Heart right ventricle (tissue), 16 donors: ENCODE measurements at regions not wholly inside any gene's neighbourhood (a gene's known extent, or its start where the extent isn't known, plus 50 kb on each side); places are given as distances from the start of the nearest gene placed in this dataset.

Source experiments
- ATAC-seq, 8 donors: fragments of 200-7000 bp; cut with Tn5 transposase; one replicate each; pipeline ENCODE4 v1.9.1; 2020; ENCODE audit warnings: mild to moderate bottlenecking in 8 of 8, moderate library complexity in 8 of 8, moderate number of reproducible peaks in 1 of 8
- DNase-seq, 2 donors: peaks; one replicate each; pipeline ENCODE4 v3.0.0-alpha.2; 2020
- H3K27ac ChIP-seq, 10 donors: fragments of 200-600 bp; sonication (generic) in 2 of 10; one replicate each; pipeline versions ENCODE4 v1.5.0 to v1.8.0; 2020 to 2022; ENCODE audit warnings: mild to moderate bottlenecking in 3 of 10
- H3K27me3 ChIP-seq, 7 donors: fragments of 200-600 bp; one replicate each; pipeline ENCODE4 v1.8.0; 2021 to 2022; ENCODE audit warnings: mild to moderate bottlenecking in 2 of 7
- H3K36me3 ChIP-seq, 9 donors: fragments of 200-600 bp; sonication (generic) in 1 of 9; one replicate each; pipeline versions ENCODE4 v1.5.0 to v1.8.0; 2020 to 2022; ENCODE audit warnings: mild to moderate bottlenecking in 2 of 9
- H3K4me1 ChIP-seq, 9 donors: fragments of 200-600 bp; sonication (generic) in 1 of 9; one replicate each; pipeline versions ENCODE4 v1.5.0 to v1.8.0; 2020 to 2022; ENCODE audit warnings: mild to moderate bottlenecking in 4 of 9
- H3K4me3 ChIP-seq, 10 donors: fragments of 200-600 bp; sonication (generic) in 2 of 10; one replicate each; pipeline versions ENCODE4 v1.5.0 to v1.8.0; 2020 to 2022; ENCODE audit warnings: mild to moderate bottlenecking in 7 of 10, moderate library complexity in 2 of 10
- H3K9me3 ChIP-seq, 11 donors: fragments of 200-600 bp in 10 of 11; sonication (generic) in 2 of 11; one replicate each; pipeline versions ENCODE4 v1.5.0 to v1.8.0; 2013 to 2022; ENCODE audit warnings: mild to moderate bottlenecking in 2 of 11, control low read depth in 1 of 11, moderate library complexity in 1 of 11
- CTCF ChIP-seq, 9 donors: fragments of 200-600 bp; sonication (generic) in 2 of 9; IDR thresholded peaks; one replicate each; pipeline versions ENCODE4 v1.5.0 to v1.8.0; 2021 to 2022; ENCODE audit warnings: antibody characterized with exemption in 9 of 9, mild to moderate bottlenecking in 5 of 9, moderate library complexity in 1 of 9
- WGBS, 2 donors: extraction: QIAGEN DNeasy Blood & Tissue Kit; methylation state at CpG; one replicate each; pipeline ENCODE4 v1.1.7; 2013; ENCODE audit warnings: inconsistent platforms in 1 of 2; 5-methylcytosine and 5-hydroxymethylcytosine counted together
- intact Hi-C, 10 donors: fragments of 100-400 bp; cut with DNase I; formaldehyde crosslinking; loops; one replicate each; pipeline versions ENCODE4 v1.11.1 to v1.14.2; 2022
- donor health status: Arrhythmogenic right ventricular cardiomyopathy.
- donor health status: ischemic (EF 13 %, LVEDD 7.1; RV severe dilation, severe dysfunction).
- donor health status: healthy with polysubstance abuse.
- donor health status: DM: no; HTN: yes; CAD: no.
- donor health status: DM: no; HTN: no; CAD: no.
- donor health status: ischemic (EF 25% LVEDD 6.9; RV normal size, moderate dysfunction).
- donor health status: ischemic (EF 25% LVEDD 5.7; RV mildly dilated, moderate dysfunction).
- donor health status: healthy.
- donor health status: DM: yes; HTN: yes; CAD: no.
- donor health status: Ischemic cardiomyopathy.
- donor health status: ischemic (EF 35%, LVEDD 5.7; RV mildly dilated, moderate dysfunction).
- donor health status: nonischemic (EF 11% LVEDD 7.7; RV severe dilation, severe dysfunction).
- donor health status: DM: yes; HTN: yes; CAD: no.
- donor health status: PGD.
- donor health status: ischemic (EF 29% LVEDD 5.4; RV normal size, mild dysfunction).
- donor health status: nonischemic (EF 23%, LVEDD 6.1; RV moderate dilation, normal function).

GRCh38 chr1:187276677-187277076, 447.9 kb downstream of the PLA2G4A start:
- Histone ChIP-seq H3K27me3 (no peaks in the 10 kb centered on the region), H3K36me3 (no peaks in the 10 kb centered on the region), H3K4me1 (no peaks in the 10 kb centered on the region), H3K27ac (no peak overlapping the region), H3K9me3 (no peaks in the 10 kb centered on the region), H3K4me3 (no peak overlapping the region)
- TF ChIP-seq CTCF (IDR thresholded peaks at IDR 0.05) = no peak
- DNase-seq (no peak), ATAC-seq (no peak)
- intact Hi-C loops = no loop called here

- intact Hi-C loops = no loop called here
- no peaks in the 10 kb centered on the region for H3K27me3 ChIP-seq
- H3K27ac ChIP-seq = no peak overlapping the region
- H3K4me3 ChIP-seq = no peak overlapping the region
- H3K9me3 ChIP-seq = no peaks in the 10 kb centered on the region
- ATAC-seq (no peak), DNase-seq (no peak)
- no peak for TF ChIP-seq CTCF (IDR thresholded peaks at IDR 0.05)
- H3K4me1 ChIP-seq = no peaks in the 10 kb centered on the region
- no peaks in the 10 kb centered on the region for H3K36me3 ChIP-seq
Measured at GRCh38 chr1:187280031-187280430, 451.3 kb downstream of the PLA2G4A start.

- no peak overlapping the region for H3K4me3 ChIP-seq
- intact Hi-C loops = no loop called here
- no peaks in the 10 kb centered on the region for H3K36me3 ChIP-seq
- no peak for ATAC-seq
- no peaks in the 10 kb centered on the region for H3K27me3 ChIP-seq
- H3K4me1 ChIP-seq = no peaks in the 10 kb centered on the region
- TF ChIP-seq CTCF (IDR thresholded peaks at IDR 0.05) = no peak
- no peak overlapping the region for H3K27ac ChIP-seq
- peaks cover 0 to 5% (median 0%) of the 10 kb centered on the region in 11 donors for H3K9me3 ChIP-seq
- 53 to 55% methylated on average over 2 of the region's 2 CpGs for WGBS, 2 donors
- no peak for DNase-seq
Measured at GRCh38 chr1:187281085-187281484, 452.3 kb downstream of the PLA2G4A start.

GRCh38 chr1:187283984-187284383, 455.2 kb downstream of the PLA2G4A start:
- Histone ChIP-seq H3K27me3 (no peaks in the 10 kb centered on the region), H3K4me1 (no peaks in the 10 kb centered on the region), H3K4me3 (no peak overlapping the region), H3K27ac (no peak overlapping the region), H3K9me3 (peaks cover 0 to 16% (median 4%) of the 10 kb centered on the region in 11 donors), H3K36me3 (no peaks in the 10 kb centered on the region)
- TF ChIP-seq CTCF (IDR thresholded peaks at IDR 0.05) = no peak
- DNase-seq (no peak), ATAC-seq (no peak)
- intact Hi-C loops = no loop called here
- 93% methylated on average over 1 of the region's 1 CpG for WGBS, 2 donors
